ENCODE measurements at regions not wholly inside any gene's neighbourhood (a gene's known extent, or its start where the extent isn't known, plus 50 kb on each side); places are given as distances from the start of the nearest gene placed in this dataset.

GRCh38 chr20:7302250-7302649 is 534.8 kb downstream of the BMP2 start:
- TF ChIP-seq CTCF (conservative IDR thresholded peaks at IDR 0.05; ENCODE audit: low read length) = no peak
- TF ChIP-seq EZH2phosphoT487 (IDR thresholded peaks at IDR 0.05; ENCODE audit: borderline replicate concordance) = no peak
